Activated CD4-positive, alpha-beta T cell treated with anti-CD3 and anti-CD28 coated beads, Interleukin-10, Interleukin-2, amounts not matched to agents 100 ng/mL and 50 ng/mL, durations not matched to agents 16 hours and 8 hours (primary cell): ENCODE measurements at regions not wholly inside any gene's neighbourhood (a gene's known extent, or its start where the extent isn't known, plus 50 kb on each side); places are given as distances from the start of the nearest gene placed in this dataset.
"Not testable (repeated sequence)": the region's sequence is repeated elsewhere in the genome, so short reads cannot be mapped to it uniquely, and the experiment has no call there.

ENCODE experiments used
- DNase-seq: peaks from one replicate; pipeline ENCODE4 v3.0.0-alpha.2; 2020

DNA sequence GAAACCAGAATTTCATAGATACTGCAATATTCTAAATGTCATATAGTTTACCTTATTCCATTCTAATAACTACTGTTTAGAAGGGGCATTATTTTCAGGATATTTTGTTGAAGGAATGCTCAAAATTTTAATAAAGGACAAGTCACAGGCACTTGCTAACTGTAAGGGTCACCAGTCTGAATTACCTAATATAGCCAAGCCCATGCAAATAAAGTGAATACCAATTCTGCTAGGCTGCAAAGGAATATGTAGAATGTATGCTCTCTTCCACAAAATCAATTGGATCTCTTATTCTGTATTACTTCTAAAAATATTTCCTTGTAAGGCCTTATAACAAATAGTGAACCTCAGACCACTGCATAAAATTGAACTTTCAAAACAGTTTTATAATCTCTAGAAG is 52.3 kb upstream of the FAT4 start:
- DNase-seq, result no peak

DNA sequence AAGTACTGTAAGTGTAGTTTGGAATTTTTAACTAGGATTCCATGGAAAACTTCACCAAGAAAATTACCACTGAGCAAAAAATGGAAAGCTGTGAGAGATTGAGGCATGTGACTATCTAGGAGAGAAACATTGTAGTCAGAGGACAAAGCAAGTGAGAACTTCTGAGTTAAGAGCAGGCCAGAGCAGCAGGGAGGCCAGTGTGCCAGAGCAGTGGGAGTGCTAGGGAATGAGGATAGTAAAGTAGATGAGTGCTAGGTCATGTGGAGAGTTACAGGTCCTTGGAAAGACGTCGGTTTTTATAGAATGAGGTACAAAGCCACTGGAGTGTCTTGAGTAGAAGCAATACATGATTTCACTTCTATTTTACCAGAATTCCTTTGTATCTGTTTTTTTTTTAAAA is 52.7 kb upstream of the FAT4 start:
- DNase-seq, result no peak

DNA sequence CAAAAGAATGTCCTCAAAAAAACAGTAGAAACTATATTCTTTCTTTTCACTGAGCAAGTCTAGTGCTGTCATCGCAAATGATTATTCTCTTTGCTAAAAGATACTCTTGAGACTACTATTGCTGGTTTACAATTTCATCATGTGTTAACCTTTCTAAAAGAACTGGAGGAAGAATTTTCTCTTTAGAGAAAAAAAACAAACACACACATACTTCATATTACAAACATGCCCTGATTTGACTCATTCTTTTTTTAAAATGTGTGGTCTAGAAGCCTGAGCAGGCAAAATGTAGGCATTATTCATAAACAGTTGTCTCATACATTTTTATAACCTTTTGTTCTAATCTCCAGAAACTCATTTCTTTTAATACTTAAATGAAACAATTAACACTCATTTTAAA is 60.6 kb upstream of the FAT4 start:
- DNase-seq, result no peak

DNA sequence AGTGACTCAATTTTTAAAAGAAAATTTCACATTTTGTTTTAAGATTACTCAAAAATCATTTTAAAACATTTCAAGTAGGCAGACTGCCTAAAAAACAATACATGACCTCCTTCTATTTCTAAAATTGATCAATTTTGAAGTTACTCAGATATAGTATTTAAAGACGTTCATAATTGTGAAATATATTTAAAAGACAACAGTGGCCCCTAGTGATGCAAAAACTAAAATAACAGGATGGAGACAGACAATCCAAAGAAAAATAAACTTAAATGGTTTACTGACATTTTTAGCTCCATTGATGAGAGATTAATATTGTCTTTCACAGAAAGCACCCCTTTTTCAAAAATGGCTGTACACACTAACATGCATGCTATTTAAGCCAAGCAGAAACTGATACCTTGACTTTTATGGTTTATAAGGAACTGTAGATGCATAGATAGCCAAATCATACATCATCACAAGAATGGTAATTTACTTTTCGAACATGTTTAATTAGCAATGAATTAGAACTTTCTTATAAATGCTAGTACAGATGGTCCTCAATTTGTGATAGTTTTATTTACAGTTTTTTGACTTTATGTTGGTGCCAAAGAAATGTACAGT is 69.8 kb upstream of the FAT4 start:
- no peak for DNase-seq

DNA sequence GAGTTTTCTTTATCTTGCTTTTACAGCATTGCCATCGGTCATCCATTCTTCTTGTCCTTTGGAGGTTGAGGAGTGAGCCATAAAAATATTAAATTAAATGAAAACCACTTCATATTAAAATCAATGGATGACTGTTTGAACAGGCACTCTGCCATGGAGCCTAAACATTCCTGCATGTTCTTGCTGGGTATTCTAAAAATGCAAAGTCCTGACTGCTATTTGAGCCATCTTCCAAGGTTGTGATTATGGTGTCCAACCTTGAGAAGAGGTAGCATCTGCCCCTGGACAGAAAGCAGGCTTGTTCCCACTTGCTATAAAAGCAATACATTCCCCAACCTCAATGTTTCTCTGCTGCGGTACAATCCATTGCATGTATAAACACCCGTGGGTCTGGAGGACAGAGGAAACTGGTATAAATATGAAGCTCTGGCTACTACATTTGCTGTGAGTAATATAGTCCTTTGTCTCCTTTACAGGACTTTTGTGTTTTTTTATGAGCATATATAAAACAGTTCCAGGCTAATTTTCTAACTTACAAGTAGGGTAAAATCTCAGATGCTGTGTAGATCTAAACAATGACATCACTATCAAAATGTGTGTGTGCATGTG is 70.9 kb upstream of the FAT4 start:
- DNase-seq, result no peak

DNA sequence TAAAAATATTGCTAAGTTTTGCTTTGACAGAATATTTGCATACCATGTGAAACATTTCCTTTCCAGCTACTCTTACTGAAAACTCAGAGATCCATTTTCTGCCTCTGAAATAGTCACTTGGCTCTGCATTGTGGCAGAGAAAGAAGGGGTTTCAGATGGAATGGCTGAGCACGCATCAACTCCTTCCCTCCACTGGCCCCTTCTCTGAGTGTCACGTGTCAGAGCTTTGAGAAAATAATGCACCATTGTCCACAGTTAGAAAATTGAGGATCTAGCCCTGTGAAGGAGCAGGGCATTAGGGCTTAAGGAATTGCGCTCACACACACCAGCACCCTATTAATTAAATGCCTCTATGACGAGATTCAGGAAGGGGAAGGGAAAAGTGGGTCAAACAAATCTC is 78.8 kb upstream of the FAT4 start:
- no peak for DNase-seq

DNA sequence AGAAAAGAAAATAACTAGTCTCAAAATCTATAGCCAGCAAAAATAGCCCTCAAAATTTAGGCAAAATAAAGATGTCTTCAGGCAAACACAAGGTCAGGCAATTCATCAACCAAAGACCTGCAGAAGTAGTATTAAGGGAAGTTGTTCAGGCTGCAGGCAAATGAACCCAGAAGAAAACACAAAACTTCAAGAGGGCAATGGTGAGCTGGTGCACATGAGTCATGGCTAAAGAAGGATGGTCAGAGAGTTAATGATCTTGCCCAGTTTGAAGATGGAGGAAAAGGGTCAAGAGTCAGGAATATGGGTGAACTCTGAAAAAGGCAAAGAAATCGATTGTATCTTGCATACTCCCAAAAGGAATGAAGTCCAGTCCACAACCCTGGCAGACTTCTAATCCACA is 83.1 kb upstream of the FAT4 start:
- no peak for DNase-seq

DNA sequence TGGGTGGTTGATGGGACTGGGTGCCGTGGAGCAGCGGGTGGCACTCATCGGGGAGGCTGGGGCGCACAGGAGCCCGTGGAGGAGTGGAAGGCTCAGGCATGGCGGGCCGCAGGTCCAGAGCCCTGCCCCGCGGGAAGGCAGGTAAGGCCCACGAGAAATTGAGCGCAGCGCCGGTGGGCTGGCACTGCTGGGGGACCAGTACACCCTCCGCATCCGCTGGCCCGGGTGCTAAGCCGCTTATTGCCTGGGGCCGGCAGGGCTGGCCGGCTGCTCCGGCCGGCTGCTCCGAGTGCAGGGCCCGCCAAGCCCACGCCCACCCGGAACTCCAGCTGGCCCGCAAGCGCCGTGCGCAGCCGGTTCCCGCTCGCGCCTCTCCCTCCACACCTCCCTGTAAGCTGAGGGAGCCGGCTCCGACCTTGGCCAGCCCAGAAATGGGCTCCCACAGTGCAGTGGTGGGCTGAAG is 85.1 kb upstream of the FAT4 start:
- no peak for DNase-seq

DNA sequence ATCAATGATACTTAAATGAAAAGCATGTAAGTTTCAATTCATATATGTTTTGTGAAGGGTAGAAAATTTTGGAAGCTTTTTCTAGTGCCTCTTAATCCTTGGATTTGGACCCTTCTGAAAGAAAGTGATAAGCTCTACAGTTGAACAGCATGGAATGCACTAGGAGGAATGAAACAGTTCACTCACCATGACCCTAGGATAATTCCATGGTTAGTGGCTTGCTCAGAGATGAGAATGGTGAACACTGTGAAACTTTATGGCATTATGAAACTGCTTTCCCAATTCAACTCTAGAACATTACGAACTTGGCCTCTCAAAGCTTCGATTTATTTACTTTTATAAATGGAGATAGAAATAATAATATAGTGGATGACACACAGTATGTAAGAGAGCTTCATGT is 88.9 kb upstream of the FAT4 start:
- DNase-seq, result no peak

DNA sequence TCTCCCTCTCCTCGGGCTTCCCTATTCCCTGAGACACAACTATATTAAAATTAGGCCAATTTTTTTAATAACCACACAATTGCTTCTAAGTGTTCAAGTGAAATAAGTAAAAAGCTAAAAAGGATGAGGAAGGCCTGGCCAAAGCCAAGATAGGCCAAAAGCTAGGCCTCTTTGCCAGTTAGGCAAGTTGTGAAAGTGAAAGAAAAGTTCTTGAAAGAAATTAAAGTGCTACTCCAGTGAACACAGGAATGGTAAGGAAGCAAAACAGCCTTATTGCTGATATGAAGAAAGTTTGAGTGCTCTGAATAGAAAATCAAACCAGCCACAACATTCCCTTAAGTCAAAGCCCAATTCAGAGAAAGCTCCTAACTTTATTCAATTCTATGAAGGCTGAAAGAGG is 114.2 kb upstream of the FAT4 start:
- DNase-seq, result no peak

DNA sequence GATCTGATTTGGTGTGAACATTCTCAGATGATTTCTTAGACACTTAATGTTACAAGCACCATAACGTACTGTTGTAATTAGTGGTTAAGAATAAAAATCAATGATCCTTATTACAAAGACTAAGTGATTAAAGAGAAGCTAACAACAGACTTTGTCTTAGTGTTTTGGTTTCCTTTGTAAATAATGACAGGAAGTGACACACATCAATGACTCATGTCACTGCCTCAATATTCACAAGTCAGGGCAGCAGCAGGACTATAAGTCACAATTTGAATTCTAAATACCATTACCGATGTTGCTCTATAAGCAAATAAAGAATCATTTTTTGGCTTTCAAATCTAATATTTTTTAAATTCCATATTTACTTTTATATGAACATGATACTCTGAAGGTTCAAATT is 115.8 kb upstream of the FAT4 start:
- no peak for DNase-seq

DNA sequence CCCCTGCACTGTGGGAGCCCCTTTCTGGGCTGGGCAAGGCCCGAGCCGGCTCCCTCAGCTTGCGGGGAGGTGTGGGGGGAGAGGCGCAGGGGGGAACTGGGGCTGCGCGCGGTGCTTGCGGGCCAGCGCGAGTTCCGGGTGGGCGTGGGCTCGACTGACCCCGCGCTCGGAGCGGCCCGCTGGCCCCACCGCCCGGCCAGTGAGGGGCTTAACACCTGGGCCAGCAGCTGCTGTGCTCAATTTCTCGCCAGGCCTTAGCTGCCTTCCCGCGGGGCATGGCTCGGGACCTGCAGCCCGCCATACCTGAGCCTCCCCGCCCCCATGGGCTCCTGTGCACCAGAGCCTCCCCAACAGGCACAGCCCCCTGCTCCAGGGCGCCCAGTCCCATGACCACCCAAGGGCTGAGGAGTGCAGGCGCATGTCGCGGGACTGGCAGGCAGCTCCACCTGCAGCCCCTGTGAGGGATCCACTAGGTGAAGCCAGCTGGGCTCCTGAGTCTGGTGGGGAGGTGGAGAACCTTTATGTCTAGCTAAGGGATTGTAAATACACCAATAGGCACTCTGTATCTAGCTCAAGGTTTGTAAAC is 122.8 kb upstream of the FAT4 start:
- not testable (repeated sequence) for DNase-seq

DNA sequence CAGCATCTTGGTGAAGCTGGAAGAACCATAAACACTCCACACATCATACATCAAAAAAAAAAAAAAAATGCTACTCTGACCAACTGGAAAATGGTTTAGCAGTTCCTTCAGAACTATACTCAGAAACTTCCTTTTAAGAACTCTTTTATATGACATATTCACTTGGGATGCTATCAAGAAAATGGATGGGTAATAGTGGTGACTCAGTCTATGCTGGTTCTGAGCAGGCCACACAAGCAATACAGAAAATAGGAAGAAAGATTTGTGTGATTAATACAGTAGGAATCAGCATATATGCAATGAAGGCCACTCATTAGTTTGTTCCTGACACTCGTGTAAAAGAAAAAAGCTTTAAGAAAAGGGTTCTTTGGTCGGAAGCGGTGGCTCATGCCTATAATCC is 123.5 kb upstream of the FAT4 start:
- DNase-seq, result no peak

DNA sequence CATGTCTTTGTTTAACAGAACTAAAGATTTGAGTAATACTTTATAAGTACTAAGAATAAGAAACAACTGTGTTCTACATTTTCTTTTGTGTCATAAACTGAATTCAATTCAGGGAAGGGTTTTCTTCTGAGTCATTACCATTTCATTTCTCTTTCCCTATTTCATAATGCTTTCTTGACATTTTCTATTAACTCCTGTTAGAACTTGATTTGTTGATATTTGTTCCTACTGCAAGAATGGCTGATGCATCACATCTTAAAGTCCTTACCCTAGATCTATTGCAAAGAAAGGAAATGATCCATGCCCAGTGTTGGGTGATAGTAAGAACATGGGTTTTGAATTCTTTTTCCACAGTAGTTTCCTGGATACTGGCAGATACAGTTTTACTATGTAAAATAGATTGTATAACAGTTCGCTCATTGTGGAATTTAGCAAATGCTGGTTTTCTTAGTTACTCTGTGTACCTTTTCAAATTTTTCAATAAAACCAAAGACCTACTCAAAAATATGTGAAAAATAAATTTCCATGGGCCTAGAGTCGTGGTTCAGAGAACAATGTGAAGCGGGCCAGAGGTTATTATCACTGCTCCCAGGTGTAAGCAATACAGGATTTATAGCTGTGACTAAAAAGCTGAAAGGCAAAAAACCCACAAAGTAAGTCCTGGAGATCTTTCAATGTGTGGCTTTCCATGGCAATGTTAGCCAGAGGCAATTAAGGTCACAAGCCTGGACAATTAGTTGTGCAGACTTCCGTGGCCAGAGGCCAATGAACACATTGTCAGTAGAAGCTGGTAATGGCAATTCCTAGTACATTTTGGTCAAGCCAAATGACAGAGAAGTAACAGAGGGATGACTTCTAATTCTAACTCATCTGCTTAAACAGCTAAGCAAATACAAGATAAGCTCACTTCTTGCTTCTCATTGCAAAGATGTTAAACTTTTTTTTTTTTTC is 127.3 kb upstream of the FAT4 start:
- no peak for DNase-seq

DNA sequence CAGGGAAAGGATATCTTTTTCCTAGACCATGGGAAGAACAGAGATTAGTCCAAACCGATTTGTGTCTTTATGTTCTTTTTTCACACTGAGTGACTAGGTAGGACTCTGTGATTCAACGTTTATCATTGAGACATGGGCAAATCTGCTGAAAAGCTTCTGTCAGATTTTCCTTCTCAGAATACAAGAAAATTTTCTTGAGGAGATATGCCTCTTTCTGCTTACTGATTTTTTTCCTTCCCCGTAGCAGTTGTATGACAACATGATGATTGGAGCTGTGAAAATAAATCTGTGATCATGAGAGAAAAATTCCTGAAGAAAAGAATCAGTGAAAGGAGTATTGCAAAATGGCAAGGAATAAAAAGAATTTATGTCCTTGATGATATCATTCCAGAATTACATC is 130.6 kb upstream of the FAT4 start:
- DNase-seq, result no peak

DNA sequence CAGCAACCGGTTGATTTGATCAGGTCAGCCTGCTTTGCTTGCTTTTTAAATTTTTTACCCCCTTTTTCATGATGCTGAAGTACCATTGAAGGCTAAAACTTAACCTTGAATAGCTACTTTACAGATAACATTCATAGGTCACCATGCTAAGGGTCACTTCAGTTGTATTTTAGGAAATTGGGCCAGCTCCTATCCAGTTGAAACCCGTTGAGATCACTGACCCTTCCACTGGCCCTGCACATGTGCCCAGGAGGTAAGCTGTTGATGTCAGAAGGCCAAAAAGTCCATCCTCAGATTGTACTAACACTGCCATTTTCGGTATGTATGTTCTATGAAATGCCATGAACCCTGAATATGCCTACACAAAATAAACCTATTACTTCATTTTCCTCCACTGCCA is 133.0 kb upstream of the FAT4 start:
- no peak for DNase-seq

DNA sequence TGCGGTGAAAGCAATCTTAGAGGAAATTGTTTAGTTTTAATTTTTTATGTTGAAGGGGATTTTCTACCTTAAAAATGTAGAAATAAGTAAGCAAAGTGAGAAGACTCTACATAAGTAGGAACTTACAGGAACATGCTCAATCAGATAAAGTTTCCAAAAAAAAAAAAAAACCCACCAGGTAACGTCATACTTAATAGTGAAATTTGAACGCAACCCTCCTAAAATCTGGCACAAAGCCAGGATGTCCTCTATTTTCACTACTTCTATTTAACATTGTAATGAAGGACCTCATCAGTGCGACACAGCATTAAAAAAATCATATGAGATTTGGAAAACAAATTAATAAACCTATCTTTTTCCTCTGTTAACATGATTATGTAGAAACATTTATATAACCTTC is 135.0 kb upstream of the FAT4 start:
- no peak for DNase-seq

DNA sequence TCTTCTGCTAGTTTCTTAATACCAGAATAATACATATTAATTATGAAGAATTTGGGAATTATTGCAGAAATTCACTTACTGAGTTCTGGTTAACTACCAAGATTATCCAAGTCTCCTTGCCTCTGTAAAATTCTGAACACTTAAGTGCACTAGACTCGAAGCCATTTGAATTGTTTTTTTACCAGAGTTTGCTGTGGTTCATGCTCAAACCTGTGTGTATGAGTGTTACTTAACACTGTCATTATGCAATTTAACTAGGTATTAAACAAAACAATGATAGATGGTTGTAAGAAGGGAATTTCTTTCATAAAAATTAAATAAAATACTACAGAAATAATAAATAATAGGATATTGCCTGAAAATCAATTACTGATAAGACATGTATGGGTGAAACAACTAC is 145.6 kb upstream of the FAT4 start:
- DNase-seq, result no peak

DNA sequence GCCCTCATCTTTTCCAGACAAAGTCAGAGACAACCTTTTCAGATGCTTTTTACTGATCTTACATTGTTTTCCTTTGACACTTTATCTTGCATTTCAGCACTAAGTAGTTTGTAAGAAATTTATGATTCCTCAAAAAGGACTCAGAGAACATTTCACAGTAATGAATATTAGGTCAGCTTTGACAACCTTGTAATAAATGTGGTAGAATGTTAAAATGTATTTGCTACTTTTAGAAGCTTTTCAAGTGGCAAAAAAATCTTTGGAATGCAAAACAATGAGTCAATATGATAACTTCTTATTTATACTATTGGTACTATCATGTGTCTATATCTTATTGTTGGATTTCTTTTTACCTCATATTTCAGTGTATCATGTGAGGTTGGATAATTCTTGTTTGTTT is 146.2 kb upstream of the FAT4 start:
- DNase-seq, result no peak

DNA sequence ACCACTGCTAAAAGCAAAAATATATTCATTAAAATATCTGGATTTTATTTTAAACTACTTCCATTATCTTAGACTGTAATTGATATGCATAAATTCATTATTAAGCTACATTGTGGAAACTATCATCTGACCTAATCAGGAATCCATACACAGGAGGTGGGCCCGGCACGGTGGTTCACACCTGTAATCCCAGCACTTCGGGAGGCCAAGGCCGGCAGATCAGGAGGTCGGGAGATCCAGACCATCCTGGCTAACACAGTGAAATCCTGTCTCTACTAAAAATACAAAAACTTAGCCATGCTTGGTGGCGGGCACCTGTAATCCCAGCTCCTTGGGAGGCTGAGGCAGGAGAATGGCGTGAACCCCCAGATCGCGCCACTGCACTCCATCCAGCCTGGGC is 148.7 kb upstream of the FAT4 start:
- DNase-seq, result not testable (repeated sequence)

DNA sequence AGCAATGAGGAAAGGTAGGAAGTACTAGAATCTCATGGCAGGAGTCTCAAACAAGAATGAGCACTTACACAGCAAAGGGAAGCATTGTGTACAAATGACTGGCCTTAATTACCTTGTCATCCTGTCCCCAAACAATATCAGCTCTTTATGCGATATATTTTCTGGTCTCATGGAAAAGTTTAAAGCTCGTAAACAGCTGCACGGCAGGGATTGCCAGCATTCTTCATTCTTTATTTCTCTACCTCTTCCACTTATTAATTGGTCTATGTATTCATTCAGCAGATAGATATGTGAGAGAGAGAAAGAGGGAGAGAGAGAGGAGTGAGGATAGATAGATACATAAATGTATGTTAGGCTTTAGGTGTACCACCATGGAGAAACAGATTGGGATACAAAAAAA is 155.8 kb upstream of the FAT4 start:
- DNase-seq, result no peak

DNA sequence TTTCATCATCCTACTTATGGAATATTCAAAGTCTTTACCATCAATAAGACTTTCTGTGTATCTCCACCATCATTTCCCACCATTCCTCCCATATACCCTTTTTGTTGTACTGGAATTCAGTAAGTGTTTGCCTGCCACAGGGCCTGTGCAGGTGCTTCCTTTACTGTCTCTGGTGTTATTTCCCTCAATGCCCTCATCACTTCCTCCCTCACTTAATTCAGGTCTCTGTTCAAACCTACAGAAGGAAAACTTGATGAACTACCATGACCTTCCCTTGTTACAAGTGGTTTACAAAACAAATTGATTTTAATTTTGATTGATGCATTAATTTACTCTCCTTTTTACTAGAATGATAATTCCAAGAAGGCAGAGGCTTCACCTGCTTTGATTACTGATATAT is 159.5 kb upstream of the FAT4 start:
- DNase-seq, result no peak

DNA sequence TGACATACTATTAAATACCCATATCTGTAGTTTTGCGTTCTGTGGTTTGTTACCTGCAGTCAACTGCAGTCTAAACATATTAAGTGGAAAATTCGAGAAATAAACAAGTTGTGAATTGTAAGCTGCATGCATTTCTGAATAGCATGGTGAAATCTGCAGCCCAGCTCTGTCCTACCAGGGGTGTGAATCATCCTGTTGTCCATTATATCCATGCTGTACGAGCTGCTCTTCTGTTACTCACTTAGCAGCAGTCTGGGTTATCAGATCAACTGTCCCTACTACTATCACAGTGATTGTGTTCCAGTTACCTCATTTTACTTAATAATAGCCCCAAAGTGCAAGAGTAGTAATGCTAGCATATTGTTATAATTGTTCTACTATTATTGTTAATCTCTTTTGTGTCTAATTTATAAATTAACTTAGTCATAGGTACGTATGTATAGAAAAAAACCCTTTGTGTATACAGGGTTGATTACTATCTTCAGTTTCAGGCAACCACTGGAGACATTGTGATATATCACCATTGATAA is 173.7 kb upstream of the FAT4 start:
- DNase-seq, result no peak

DNA sequence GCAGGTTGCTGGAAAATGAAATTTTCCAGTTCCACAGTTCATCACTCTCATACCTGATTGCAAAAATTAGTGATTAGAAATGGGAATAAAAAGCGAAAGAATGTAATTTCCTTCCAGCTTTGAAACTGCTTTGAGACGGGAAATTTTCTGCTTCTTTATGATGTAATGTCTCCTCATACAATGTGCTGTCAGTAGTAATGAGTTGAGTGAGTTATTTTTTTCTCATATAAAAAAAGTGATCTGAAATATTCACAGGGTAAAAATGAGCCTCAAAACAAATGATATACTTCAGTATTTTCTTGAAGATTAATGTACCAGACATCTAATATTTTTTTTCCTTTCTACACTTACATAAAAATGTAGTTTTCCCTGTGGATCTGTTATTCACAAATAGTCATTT is 179.1 kb upstream of the FAT4 start:
- DNase-seq, result no peak
